IMR-90 (cell line): ENCODE measurements at regions not wholly inside any gene's neighbourhood (a gene's known extent, or its start where the extent isn't known, plus 50 kb on each side); places are given as distances from the start of the nearest gene placed in this dataset.

Experiments used
- ATAC-seq: fragments of 200-7000 bp; cut with Tn5 transposase; 2 replicates; pipeline ENCODE4 v1.9.1; 2020; ENCODE audit warnings: low read depth, mild to moderate bottlenecking, moderate library complexity
- BruUV-seq: library from RNA; stranded (reverse); fragments of 400-500 nt; replicated peaks from 2 replicates; lab custom pipeline; 2021; lab: Mats Ljungman, UMichigan
- CTCF ChIA-PET: fragments of 300-600 bp; formaldehyde crosslinking; extraction: SDS; loops from one replicate; lab custom pipeline; 2021; ENCODE audit warnings: antibody characterized with exemption; lab: Yijun Ruan, JAX
- POLR2A ChIA-PET: fragments of 300-600 bp; sonication (Branson Sonifier 250); formaldehyde crosslinking; loops from one replicate; lab custom pipeline; 2022; ENCODE audit warnings: antibody characterized with exemption; ENCODE audit not compliant: unreplicated experiment; lab: Charles Lee
- DNase-seq: peaks from one replicate; pipeline ENCODE4 v3.0.0; 2013
- H2AFZ ChIP-seq: replicated peaks from 2 replicates; pipeline ENCODE3; 2013; ENCODE audit warnings: low read length, mild to moderate bottlenecking; ENCODE audit not compliant: poor library complexity
- H2AK5ac ChIP-seq: 2 replicates; pipeline ENCODE4 v1.6.1; 2013; ENCODE audit warnings: low read depth, low read length, inconsistent platforms
- H2AK9ac ChIP-seq: replicated peaks from 2 replicates; pipeline ENCODE3; 2013; ENCODE audit warnings: mild to moderate bottlenecking, low read depth, low read length, moderate library complexity; ENCODE audit not compliant: poor library complexity
- H2BK120ac ChIP-seq: 2 replicates; pipeline ENCODE4 v1.6.1; 2013; ENCODE audit warnings: low read depth, low read length, inconsistent platforms
- H2BK15ac ChIP-seq: 3 replicates; pipeline ENCODE4 v1.6.1; 2013; ENCODE audit warnings: low read depth, low read length, inconsistent platforms
- H2BK20ac ChIP-seq: 2 replicates; pipeline ENCODE4 v1.6.1; 2013; ENCODE audit warnings: low read depth, mild to moderate bottlenecking, inconsistent platforms, low read length, moderate library complexity
- H2BK5ac ChIP-seq: 2 replicates; pipeline ENCODE4 v1.6.1; 2013; ENCODE audit warnings: mild to moderate bottlenecking, low read depth, low read length, inconsistent platforms; ENCODE audit not compliant: poor library complexity, severe bottlenecking
- H3K14ac ChIP-seq: replicated peaks from 2 replicates; pipeline ENCODE4 v1.6.1; 2013; ENCODE audit warnings: low read depth, low read length, inconsistent platforms
- H3K18ac ChIP-seq: 2 replicates; pipeline ENCODE4 v1.6.1; 2013; ENCODE audit warnings: low read depth, low read length, control low read depth
- H3K23ac ChIP-seq: 2 replicates; pipeline ENCODE4 v1.6.1; 2013; ENCODE audit warnings: low read depth, low read length, inconsistent platforms
- H3K27ac ChIP-seq: 2 replicates; pipeline ENCODE4 v1.5.1; 2013; ENCODE audit warnings: mild to moderate bottlenecking, control low read depth, low read length; ENCODE audit not compliant: insufficient read depth
- H3K27me3 ChIP-seq: 2 replicates; pipeline ENCODE4 v1.6.1; 2013; ENCODE audit warnings: low read length; ENCODE audit not compliant: control insufficient read depth, insufficient read depth
- H3K36me3 ChIP-seq: 2 replicates; pipeline ENCODE4 v1.6.1; 2013; ENCODE audit warnings: low read length, mixed read lengths; ENCODE audit not compliant: control insufficient read depth, insufficient read depth
- H3K4ac ChIP-seq: 2 replicates; pipeline ENCODE4 v1.6.1; 2013; ENCODE audit warnings: low read depth, low read length, inconsistent platforms
- H3K4me1 ChIP-seq: 2 replicates; pipeline ENCODE4 v1.6.1; 2013; ENCODE audit warnings: low read length, mixed read lengths; ENCODE audit not compliant: control insufficient read depth, insufficient read depth
- H3K4me2 ChIP-seq: 2 replicates; pipeline ENCODE4 v1.6.1; 2013; ENCODE audit warnings: low read depth, mild to moderate bottlenecking, control low read depth, low read length, moderate library complexity
- H3K4me3 ChIP-seq: 2 replicates; pipeline ENCODE4 v1.5.1; 2013; ENCODE audit warnings: low read depth, mild to moderate bottlenecking, control low read depth, low read length, moderate library complexity; ENCODE audit not compliant: insufficient read depth
- H3K56ac ChIP-seq: 2 replicates; pipeline ENCODE4 v1.6.1; 2013; ENCODE audit warnings: low read length, inconsistent platforms; ENCODE audit not compliant: insufficient read depth; ENCODE audit errors: extremely low read depth
- H3K79me1 ChIP-seq, 2 experiments: 2 replicates each; pipeline ENCODE4 v1.6.1; 2013; ENCODE audit warnings: low read length in 2 of 2, inconsistent platforms in 1 of 2, low read depth in 1 of 2
- H3K9ac ChIP-seq: 2 replicates; pipeline ENCODE4 v1.6.1; 2013; ENCODE audit warnings: low read depth, low read length, control low read depth
- H3K9me1 ChIP-seq: 2 replicates; pipeline ENCODE4 v1.6.1; 2013; ENCODE audit warnings: low read length, inconsistent platforms; ENCODE audit not compliant: insufficient read depth
- H3K9me3 ChIP-seq: 2 replicates; pipeline ENCODE4 v1.6.1; 2013; ENCODE audit warnings: low read length; ENCODE audit not compliant: control insufficient read depth, insufficient read depth
- H4K20me1 ChIP-seq: 2 replicates; pipeline ENCODE4 v1.6.1; 2013; ENCODE audit warnings: low read length, inconsistent platforms; ENCODE audit not compliant: insufficient read depth
- H4K5ac ChIP-seq: 2 replicates; pipeline ENCODE4 v1.6.1; 2013; ENCODE audit warnings: mild to moderate bottlenecking, low read depth, low read length, control low read depth
- H4K8ac ChIP-seq, 2 experiments: 2 replicates each; pipeline ENCODE4 v1.6.1; 2013; ENCODE audit warnings: low read depth in 2 of 2, low read length in 2 of 2, control low read depth in 1 of 2, inconsistent platforms in 1 of 2
- H4K91ac ChIP-seq: 2 replicates; pipeline ENCODE4 v1.6.1; 2013; ENCODE audit warnings: low read depth, low read length, inconsistent platforms; ENCODE audit not compliant: insufficient read depth
- BHLHE40 ChIP-seq: fragments of 150-350 bp; IDR thresholded peaks from 2 replicates; pipeline ENCODE4 v1.6.1; 2016; ENCODE audit warnings: mild to moderate bottlenecking, low read depth, low read length
- CEBPB ChIP-seq: IDR thresholded peaks from 2 replicates; pipeline ENCODE4 v1.6.1; 2012; ENCODE audit warnings: low read depth, low read length, improper control_type of control experiment
- CHD1 ChIP-seq: IDR thresholded peaks from 2 replicates; pipeline ENCODE4 v1.6.1; 2012; ENCODE audit warnings: low read depth, low read length, improper control_type of control experiment
- FOS ChIP-seq: fragments of 150-350 bp; IDR thresholded peaks from 2 replicates; pipeline ENCODE4 v1.6.1; 2016; ENCODE audit warnings: low read depth, low read length
- MAFK ChIP-seq: IDR thresholded peaks from 2 replicates; pipeline ENCODE4 v1.6.1; 2012; ENCODE audit warnings: low read depth, low read length, improper control_type of control experiment
- MAZ ChIP-seq: IDR thresholded peaks from 2 replicates; pipeline ENCODE4 v1.6.1; 2012; ENCODE audit warnings: low read depth, mild to moderate bottlenecking, low read length, improper control_type of control experiment, moderate library complexity, borderline replicate concordance
- MXI1 ChIP-seq: IDR thresholded peaks from 2 replicates; pipeline ENCODE4 v1.6.1; 2012; ENCODE audit warnings: low read depth, mild to moderate bottlenecking, low read length, moderate library complexity, borderline replicate concordance
- NFE2L2 ChIP-seq: fragments of 150-350 bp; IDR thresholded peaks from 2 replicates; pipeline ENCODE4 v1.6.1; 2016; ENCODE audit warnings: low read depth, mild to moderate bottlenecking, low read length
- POLR2A ChIP-seq: IDR thresholded peaks from 2 replicates; pipeline ENCODE4 v1.6.1; 2012; ENCODE audit warnings: mild to moderate bottlenecking, low read depth, low read length
- RAD21 ChIP-seq: IDR thresholded peaks from 2 replicates; pipeline ENCODE4 v1.6.1; 2012; ENCODE audit warnings: low read length, improper control_type of control experiment
- RCOR1 ChIP-seq: IDR thresholded peaks from 2 replicates; pipeline ENCODE4 v1.6.1; 2012; ENCODE audit warnings: mild to moderate bottlenecking, low read length, improper control_type of control experiment; ENCODE audit not compliant: insufficient replicate concordance
- RFX5 ChIP-seq: IDR thresholded peaks from 2 replicates; pipeline ENCODE4 v1.8.0; 2012; ENCODE audit warnings: low read depth, mild to moderate bottlenecking, low read length, moderate library complexity
- SMC3 ChIP-seq: fragments of 150-350 bp; IDR thresholded peaks from 2 replicates; pipeline ENCODE4 v1.6.1; 2016; ENCODE audit warnings: low read depth, mild to moderate bottlenecking, antibody characterized with exemption, low read length, moderate library complexity
- WGBS, 2 experiments: methylation state at CpG; one replicate each; pipeline versions ENCODE4 v1.1.5 to v1.1.7; 2013; ENCODE audit warnings: missing lambda C conversion rate in 2 of 2; ENCODE audit not compliant: insufficient read length in 1 of 2; ENCODE audit errors: extremely low coverage in 2 of 2; 5-methylcytosine and 5-hydroxymethylcytosine counted together
- dilution Hi-C: fragments of 300-500 bp; cut with HindIII; formaldehyde crosslinking; loops from one replicate; pipeline ENCODE4 v1.14.3; 2018; ENCODE audit warnings: low sequenced_read_pairs; ENCODE audit not compliant: unreplicated experiment
- in situ Hi-C: fragments of 300-500 bp; cut with MboI; formaldehyde crosslinking; loops from 3 replicates; pipeline ENCODE4 v1.14.3; 2019; ENCODE audit warnings: low sequenced_read_pairs, inconsistent platforms, mixed read lengths
- intact Hi-C: fragments of 100-400 bp; cut with micrococcal nuclease; formaldehyde crosslinking; loops from 2 replicates; pipeline ENCODE4 v1.10.0; 2022
- TF ChIP-seq, protein P1 (sequence below): fragments of 150-350 bp; IDR thresholded peaks from 2 replicates; pipeline ENCODE4 v1.6.1; 2017; ENCODE audit warnings: mild to moderate bottlenecking, antibody characterized with exemption, low read length, low read depth
- TF ChIP-seq, protein P2 (sequence below): conservative IDR thresholded peaks from 2 replicates; pipeline ENCODE4 v1.5.1; 2012; ENCODE audit warnings: mild to moderate bottlenecking, low read depth, low read length, improper control_type of control experiment
- TF ChIP-seq, protein P3 (sequence below): fragments of 150-350 bp; IDR thresholded peaks from 2 replicates; pipeline ENCODE4 v1.6.1; 2016; ENCODE audit warnings: low read depth, mild to moderate bottlenecking, low read length, moderate library complexity, borderline replicate concordance

DNA sequence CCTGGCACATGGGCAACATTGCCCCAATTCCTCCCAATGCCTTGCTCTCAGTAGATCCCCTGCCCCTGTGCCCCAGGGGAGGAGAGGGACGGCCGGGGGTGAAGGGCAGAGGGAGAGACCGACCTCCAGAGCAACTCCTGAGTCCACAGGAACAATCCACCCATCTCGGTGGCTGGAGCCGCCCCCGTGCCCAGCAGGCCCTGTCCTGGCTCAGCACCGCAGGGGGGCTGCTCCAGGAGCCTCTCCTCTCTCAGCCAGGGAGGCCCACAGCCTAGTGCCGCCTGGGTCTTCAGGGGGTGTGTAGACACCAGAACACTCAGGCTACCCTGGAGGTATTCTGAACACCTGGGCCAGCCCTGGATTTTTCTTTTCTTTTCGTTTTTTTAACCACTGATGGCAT, 233.7 kb upstream of the SDK2 start:
- BruUV-seq, result no TSS peak
- H3K27ac ChIP-seq, result no peak overlapping the region
- no peaks in the 10 kb centered on the region for H3K79me1 ChIP-seq
- H2AFZ ChIP-seq, result no peak overlapping the region
- CTCF ChIA-PET, result no interaction called here
- H2BK120ac ChIP-seq, result no peak overlapping the region
- no peak overlapping the region for H3K9ac ChIP-seq
- no peak overlapping the region for H2AK5ac ChIP-seq
- no peak overlapping the region for H2AK9ac ChIP-seq
- H3K4me2 ChIP-seq, result no peak overlapping the region
- no peak overlapping the region for H3K4ac ChIP-seq
- no peak overlapping the region for H3K4me3 ChIP-seq
- H3K18ac ChIP-seq, result no peak overlapping the region
- POLR2A ChIA-PET, result no interaction called here
- H3K9me1 ChIP-seq, result no peaks in the 10 kb centered on the region
- no peak overlapping the region for H2BK15ac ChIP-seq
- no peaks in the 10 kb centered on the region for H3K4me1 ChIP-seq
- intact Hi-C loops, result no loop called here
- H4K8ac ChIP-seq, result no peak overlapping the region
- no peak overlapping the region for H3K56ac ChIP-seq
- ATAC-seq (no peak), DNase-seq (no peak)
- no peak overlapping the region for H2BK20ac ChIP-seq
- TF ChIP-seq MAZ (no peak), RAD21 (no peak), MAFK (no peak), RFX5 (no peak), RCOR1 (no peak), SMC3 (no peak), POLR2A (no peak), MXI1 (no peak), NFE2L2 (no peak), BHLHE40 (no peak), CHD1 (no peak), FOS (no peak), CEBPB (no peak)
- TF ChIP-seq, protein P1, sequence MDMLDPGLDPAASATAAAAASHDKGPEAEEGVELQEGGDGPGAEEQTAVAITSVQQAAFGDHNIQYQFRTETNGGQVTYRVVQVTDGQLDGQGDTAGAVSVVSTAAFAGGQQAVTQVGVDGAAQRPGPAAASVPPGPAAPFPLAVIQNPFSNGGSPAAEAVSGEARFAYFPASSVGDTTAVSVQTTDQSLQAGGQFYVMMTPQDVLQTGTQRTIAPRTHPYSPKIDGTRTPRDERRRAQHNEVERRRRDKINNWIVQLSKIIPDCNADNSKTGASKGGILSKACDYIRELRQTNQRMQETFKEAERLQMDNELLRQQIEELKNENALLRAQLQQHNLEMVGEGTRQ, result no peak
- TF ChIP-seq, protein P2, sequence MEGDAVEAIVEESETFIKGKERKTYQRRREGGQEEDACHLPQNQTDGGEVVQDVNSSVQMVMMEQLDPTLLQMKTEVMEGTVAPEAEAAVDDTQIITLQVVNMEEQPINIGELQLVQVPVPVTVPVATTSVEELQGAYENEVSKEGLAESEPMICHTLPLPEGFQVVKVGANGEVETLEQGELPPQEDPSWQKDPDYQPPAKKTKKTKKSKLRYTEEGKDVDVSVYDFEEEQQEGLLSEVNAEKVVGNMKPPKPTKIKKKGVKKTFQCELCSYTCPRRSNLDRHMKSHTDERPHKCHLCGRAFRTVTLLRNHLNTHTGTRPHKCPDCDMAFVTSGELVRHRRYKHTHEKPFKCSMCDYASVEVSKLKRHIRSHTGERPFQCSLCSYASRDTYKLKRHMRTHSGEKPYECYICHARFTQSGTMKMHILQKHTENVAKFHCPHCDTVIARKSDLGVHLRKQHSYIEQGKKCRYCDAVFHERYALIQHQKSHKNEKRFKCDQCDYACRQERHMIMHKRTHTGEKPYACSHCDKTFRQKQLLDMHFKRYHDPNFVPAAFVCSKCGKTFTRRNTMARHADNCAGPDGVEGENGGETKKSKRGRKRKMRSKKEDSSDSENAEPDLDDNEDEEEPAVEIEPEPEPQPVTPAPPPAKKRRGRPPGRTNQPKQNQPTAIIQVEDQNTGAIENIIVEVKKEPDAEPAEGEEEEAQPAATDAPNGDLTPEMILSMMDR, result no peak
- TF ChIP-seq, protein P3, sequence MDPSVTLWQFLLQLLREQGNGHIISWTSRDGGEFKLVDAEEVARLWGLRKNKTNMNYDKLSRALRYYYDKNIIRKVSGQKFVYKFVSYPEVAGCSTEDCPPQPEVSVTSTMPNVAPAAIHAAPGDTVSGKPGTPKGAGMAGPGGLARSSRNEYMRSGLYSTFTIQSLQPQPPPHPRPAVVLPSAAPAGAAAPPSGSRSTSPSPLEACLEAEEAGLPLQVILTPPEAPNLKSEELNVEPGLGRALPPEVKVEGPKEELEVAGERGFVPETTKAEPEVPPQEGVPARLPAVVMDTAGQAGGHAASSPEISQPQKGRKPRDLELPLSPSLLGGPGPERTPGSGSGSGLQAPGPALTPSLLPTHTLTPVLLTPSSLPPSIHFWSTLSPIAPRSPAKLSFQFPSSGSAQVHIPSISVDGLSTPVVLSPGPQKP, result no peak
- WGBS, 2 experiments, result no CpG with 5 or more reads among the region's 9 CpGs
- no peak overlapping the region for H3K23ac ChIP-seq
- dilution Hi-C loops, result no loop called here
- peaks cover 56% of the 10 kb centered on the region for H3K9me3 ChIP-seq
- in situ Hi-C loops, result loop anchor here (25.0 kb wide), 1 partner anchor 209 kb away; no protein-coding TSS in a partner anchor
- no peaks in the 10 kb centered on the region for H3K27me3 ChIP-seq
- no peaks in the 10 kb centered on the region for H4K20me1 ChIP-seq
- no peak overlapping the region for H2BK5ac ChIP-seq
- no peaks in the 10 kb centered on the region for H3K36me3 ChIP-seq
- H4K5ac ChIP-seq, result no peak overlapping the region
- no peak overlapping the region for H4K91ac ChIP-seq
- no peak overlapping the region for H3K14ac ChIP-seq
